ENCODE measurements at regions not wholly inside any gene's neighbourhood (a gene's known extent, or its start where the extent isn't known, plus 50 kb on each side); places are given as distances from the start of the nearest gene placed in this dataset.
A peak's percentile ranks its signal among the peaks of the same experiment; 100 is the strongest.

DNA sequence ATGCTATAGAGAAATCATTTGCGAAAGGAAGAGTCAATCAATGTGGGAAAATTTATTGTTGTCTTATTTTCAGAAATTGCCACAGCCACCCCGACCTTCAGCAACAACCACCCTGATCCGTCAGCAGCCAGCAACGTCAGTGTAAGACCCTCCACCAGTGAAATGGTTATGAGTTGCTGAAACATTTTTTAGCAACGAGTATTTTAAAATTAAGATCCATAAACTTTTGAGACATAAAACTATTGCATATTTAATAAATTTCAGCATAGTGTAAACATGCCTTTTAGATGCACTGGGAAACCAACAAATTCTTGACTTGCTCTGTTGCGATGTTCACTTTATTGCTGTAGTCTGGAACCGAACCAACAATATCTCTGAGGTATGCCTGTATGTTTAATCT, 887.9 kb downstream of the DCDC2C start:
- TF ChIP-seq, protein P1, sequence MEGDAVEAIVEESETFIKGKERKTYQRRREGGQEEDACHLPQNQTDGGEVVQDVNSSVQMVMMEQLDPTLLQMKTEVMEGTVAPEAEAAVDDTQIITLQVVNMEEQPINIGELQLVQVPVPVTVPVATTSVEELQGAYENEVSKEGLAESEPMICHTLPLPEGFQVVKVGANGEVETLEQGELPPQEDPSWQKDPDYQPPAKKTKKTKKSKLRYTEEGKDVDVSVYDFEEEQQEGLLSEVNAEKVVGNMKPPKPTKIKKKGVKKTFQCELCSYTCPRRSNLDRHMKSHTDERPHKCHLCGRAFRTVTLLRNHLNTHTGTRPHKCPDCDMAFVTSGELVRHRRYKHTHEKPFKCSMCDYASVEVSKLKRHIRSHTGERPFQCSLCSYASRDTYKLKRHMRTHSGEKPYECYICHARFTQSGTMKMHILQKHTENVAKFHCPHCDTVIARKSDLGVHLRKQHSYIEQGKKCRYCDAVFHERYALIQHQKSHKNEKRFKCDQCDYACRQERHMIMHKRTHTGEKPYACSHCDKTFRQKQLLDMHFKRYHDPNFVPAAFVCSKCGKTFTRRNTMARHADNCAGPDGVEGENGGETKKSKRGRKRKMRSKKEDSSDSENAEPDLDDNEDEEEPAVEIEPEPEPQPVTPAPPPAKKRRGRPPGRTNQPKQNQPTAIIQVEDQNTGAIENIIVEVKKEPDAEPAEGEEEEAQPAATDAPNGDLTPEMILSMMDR (IDR thresholded peaks at IDR 0.05; ENCODE audit: control insufficient read depth, extremely low read depth, insufficient read depth), result no peak
- DNase-seq (ENCODE audit: low read depth), result no peak
- no peak overlapping the region for H3K4me3 ChIP-seq (ENCODE audit: low read depth, low read length)

DNA sequence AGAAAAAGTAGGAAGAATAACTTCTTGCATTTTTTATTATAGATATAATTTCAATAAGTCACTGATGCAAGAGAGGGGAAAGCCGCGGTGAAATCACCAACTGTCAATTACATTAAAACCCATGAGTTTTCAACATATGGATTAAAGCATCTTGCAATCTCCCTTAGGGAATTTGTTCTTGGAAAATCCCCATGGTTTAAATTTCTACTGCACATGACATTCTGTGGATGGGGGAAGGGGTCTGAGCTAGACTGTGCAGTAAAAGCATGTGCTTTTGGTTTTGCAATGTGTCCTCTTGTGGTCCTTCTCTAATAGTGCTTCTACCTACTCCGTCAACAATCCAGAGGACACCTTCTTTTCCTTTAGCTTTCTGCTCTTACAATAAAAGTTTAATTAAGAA, 894.0 kb downstream of the DCDC2C start:
- DNase-seq (ENCODE audit: low read depth), result no peak
- TF ChIP-seq, protein P1 (IDR thresholded peaks at IDR 0.05; ENCODE audit: control insufficient read depth, extremely low read depth, insufficient read depth), result no peak
- no peak overlapping the region for H3K4me3 ChIP-seq (ENCODE audit: low read depth, low read length)

DNA sequence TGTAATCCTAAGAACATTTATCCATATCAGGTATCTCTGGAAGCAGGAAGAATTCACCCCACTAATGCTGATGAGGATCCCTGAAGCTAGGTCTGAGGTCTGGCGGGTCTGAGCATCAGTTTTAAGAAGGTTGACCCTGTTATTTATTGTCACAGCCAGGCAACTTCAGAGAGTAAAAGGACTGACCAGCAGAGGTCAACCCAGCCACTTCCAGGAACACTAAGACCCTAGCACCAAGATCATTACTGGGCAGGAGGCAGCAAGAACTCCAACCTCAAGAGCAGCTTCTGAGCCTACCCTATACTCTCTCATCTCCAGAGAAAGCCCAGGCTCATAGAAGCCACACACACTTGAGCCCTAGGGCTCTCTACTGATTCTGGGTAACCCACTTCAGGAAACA, 901.4 kb downstream of the DCDC2C start:
- H3K4me3 ChIP-seq (ENCODE audit: low read depth, low read length), result no peak overlapping the region
- no peak for DNase-seq (ENCODE audit: low read depth)
- TF ChIP-seq, protein P1 (IDR thresholded peaks at IDR 0.05; ENCODE audit: control insufficient read depth, extremely low read depth, insufficient read depth), result peak; percentile 20; the same call in 1 of the 2 replicates

DNA sequence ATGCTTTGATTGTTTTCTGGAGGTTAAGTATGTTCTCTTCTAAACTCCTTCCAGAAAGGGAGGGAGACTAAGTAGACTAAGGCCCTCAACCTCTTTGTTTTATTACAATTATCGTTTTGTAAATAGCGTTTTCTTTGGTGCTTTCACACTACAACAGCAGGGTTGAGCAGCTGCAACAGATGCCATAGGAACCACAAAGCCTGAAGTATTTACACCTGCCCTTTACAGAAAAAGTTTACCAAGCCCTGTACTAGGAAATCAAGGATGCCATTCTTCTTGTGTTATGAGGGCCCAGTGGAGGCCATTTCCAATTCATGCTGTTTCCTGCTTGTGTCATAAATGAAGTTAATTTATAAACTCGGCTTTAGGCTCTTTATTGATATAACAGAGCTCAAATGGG, 914.8 kb downstream of the DCDC2C start:
- H3K4me3 ChIP-seq (ENCODE audit: low read depth, low read length), result no peak overlapping the region
- TF ChIP-seq, protein P1 (IDR thresholded peaks at IDR 0.05; ENCODE audit: control insufficient read depth, extremely low read depth, insufficient read depth), result no peak

DNA sequence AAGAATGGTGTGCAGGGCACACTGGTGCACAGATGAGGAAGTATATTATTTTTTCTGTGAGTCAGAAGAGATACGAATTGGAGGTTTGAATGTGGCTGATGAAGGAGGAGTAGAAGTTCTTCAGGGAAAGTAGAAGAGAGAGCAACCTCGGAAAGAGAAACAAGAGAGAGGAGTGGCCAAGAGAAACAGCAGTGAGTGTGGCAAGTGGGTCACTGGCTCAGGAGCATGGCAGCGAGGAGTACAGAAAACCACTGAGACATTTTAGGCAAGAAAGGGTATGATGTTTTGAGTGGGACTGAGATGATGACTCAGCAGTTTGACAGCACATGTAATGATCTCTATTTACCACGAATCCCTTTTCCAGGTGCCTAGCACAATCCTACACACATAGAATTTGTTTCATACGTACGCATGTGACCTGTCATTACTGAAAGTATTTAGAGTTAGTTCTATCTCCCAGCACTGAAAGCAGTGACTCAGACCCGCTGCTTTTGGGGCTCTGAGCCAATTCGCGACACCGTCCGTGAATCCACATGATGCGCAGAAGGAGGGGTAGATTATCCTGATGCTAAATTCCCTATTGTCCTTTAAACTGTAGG, 915.4 kb downstream of the DCDC2C start:
- TF ChIP-seq, protein P1 (IDR thresholded peaks at IDR 0.05; ENCODE audit: control insufficient read depth, extremely low read depth, insufficient read depth), result no peak
- H3K4me3 ChIP-seq (ENCODE audit: low read depth, low read length), result no peak overlapping the region
- DNase-seq (ENCODE audit: low read depth), result no peak

More for the DNA sequence above, 914.8 kb downstream of the DCDC2C start:
- DNase-seq (ENCODE audit: low read depth), result no peak

DNA sequence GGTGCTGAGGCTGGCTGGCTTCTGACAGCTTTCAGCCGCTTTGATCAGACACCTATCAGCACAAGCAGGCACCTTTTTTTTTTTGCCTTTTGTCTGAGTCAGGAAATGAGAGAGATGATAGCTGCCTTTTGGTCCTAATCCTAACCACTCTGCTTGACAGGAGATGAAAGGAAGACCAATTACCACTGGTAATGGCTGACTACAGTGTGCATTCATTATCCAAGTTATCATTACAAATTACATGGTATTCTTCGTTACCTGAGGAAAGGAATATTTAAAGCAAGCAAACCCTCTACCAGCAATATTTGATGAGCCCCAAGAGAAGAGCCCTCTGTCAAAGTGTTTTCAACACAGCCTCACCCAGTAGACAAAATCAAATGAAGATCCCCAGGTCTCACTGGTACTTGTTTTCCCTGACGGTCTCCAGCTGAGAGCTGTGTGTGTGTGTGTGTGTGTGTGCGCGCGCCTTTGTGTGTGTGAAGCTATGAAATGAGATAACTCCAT, 925.7 kb downstream of the DCDC2C start:
- H3K4me3 ChIP-seq (ENCODE audit: low read depth, low read length), result no peak overlapping the region
- no peak for DNase-seq (ENCODE audit: low read depth)
- TF ChIP-seq, protein P1 (IDR thresholded peaks at IDR 0.05; ENCODE audit: control insufficient read depth, extremely low read depth, insufficient read depth), result no peak

DNA sequence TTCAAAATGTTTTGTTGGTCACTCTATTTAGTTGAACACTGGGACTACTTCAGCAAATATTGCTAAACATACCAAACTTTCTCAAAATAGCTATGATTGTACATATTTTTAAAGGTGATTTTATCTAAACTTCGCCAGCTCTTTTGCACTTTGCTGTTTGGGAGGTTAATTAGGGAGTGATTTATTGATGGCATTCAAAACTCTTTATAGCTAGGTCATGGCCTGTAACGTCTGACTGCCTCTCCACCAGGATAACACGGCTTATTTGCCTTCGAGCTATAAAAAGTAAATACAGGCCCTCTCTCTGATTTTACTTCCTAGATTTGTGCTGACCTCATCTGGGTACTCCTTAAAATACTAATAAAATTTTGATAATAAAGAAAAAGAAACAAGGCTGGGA, 931.9 kb downstream of the DCDC2C start:
- DNase-seq (ENCODE audit: low read depth), result peak; percentile 68
- TF ChIP-seq, protein P1 (IDR thresholded peaks at IDR 0.05; ENCODE audit: control insufficient read depth, extremely low read depth, insufficient read depth), result peak; percentile 19; the same call in 1 of the 2 replicates
- H3K4me3 ChIP-seq (ENCODE audit: low read depth, low read length), result no peak overlapping the region
